ENCODE measurements at regions not wholly inside any gene's neighbourhood (a gene's known extent, or its start where the extent isn't known, plus 50 kb on each side); places are given as distances from the start of the nearest gene placed in this dataset.

DNA sequence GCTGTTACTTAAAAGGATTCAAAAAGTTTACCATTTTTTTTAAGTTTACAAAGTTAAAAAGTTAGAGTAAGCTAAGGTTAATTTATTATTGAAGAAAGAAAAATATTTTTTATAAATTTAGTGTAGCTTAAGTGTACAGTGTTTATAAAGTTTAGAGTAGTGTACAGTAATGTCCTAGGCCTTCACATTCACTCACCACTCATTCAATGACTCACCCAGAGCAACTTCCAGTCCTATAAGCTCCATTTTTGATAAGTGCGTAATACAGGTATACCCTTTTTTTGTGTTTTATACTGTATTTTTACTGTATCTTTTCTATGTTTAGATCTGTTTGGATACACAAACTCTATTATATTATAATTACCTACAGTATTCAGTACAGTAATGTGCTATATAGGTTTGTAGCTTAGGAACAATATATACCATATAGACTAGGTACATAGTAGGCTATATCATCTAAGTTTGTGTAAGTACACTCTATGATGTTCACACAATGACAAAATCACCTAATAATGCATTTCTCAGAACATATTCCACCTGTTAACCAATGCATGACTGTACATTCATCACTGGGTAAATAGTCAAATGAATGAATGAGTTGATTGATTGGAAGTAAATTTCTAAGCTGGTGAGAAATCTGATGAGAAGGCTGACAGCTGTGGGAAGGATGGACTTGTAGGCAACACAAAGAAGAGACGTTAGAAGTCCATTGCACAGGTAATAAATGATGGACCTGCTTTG, 95.2 kb upstream of the CDIN1 start (continued):
- TF ChIP-seq ZNF354C (tag by site-specific recombination; IDR thresholded peaks at IDR 0.05; ENCODE audit: borderline replicate concordance, low read depth) (no peak), ZNF214 (tag by site-specific recombination; IDR thresholded peaks at IDR 0.05; ENCODE audit: borderline replicate concordance) (no peak), ZSCAN16 (tag by site-specific recombination; IDR thresholded peaks at IDR 0.05) (no peak)
- TF ChIP-seq, protein P1, sequence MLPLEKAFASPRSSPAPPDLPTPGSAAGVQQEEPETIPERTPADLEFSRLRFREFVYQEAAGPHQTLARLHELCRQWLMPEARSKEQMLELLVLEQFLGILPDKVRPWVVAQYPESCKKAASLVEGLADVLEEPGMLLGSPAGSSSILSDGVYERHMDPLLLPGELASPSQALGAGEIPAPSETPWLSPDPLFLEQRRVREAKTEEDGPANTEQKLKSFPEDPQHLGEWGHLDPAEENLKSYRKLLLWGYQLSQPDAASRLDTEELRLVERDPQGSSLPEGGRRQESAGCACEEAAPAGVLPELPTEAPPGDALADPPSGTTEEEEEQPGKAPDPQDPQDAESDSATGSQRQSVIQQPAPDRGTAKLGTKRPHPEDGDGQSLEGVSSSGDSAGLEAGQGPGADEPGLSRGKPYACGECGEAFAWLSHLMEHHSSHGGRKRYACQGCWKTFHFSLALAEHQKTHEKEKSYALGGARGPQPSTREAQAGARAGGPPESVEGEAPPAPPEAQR (tag by site-specific recombination; IDR thresholded peaks at IDR 0.05), result no peak
- TF ChIP-seq, protein P2, sequence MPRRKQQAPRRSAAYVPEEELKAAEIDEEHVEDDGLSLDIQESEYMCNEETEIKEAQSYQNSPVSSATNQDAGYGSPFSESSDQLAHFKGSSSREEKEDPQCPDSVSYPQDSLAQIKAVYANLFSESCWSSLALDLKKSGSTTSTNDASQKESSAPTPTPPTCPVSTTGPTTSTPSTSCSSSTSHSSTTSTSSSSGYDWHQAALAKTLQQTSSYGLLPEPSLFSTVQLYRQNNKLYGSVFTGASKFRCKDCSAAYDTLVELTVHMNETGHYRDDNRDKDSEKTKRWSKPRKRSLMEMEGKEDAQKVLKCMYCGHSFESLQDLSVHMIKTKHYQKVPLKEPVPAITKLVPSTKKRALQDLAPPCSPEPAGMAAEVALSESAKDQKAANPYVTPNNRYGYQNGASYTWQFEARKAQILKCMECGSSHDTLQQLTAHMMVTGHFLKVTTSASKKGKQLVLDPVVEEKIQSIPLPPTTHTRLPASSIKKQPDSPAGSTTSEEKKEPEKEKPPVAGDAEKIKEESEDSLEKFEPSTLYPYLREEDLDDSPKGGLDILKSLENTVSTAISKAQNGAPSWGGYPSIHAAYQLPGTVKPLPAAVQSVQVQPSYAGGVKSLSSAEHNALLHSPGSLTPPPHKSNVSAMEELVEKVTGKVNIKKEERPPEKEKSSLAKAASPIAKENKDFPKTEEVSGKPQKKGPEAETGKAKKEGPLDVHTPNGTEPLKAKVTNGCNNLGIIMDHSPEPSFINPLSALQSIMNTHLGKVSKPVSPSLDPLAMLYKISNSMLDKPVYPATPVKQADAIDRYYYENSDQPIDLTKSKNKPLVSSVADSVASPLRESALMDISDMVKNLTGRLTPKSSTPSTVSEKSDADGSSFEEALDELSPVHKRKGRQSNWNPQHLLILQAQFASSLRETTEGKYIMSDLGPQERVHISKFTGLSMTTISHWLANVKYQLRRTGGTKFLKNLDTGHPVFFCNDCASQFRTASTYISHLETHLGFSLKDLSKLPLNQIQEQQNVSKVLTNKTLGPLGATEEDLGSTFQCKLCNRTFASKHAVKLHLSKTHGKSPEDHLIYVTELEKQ (tag by site-specific recombination; IDR thresholded peaks at IDR 0.05; ENCODE audit: borderline replicate concordance), result no peak
- TF ChIP-seq, protein P3, sequence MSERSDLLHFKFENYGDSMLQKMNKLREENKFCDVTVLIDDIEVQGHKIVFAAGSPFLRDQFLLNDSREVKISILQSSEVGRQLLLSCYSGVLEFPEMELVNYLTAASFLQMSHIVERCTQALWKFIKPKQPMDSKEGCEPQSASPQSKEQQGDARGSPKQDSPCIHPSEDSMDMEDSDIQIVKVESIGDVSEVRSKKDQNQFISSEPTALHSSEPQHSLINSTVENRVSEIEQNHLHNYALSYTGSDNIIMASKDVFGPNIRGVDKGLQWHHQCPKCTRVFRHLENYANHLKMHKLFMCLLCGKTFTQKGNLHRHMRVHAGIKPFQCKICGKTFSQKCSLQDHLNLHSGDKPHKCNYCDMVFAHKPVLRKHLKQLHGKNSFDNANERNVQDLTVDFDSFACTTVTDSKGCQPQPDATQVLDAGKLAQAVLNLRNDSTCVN (tag by site-specific recombination; optimal IDR thresholded peaks at IDR 0.05), result no peak

DNA sequence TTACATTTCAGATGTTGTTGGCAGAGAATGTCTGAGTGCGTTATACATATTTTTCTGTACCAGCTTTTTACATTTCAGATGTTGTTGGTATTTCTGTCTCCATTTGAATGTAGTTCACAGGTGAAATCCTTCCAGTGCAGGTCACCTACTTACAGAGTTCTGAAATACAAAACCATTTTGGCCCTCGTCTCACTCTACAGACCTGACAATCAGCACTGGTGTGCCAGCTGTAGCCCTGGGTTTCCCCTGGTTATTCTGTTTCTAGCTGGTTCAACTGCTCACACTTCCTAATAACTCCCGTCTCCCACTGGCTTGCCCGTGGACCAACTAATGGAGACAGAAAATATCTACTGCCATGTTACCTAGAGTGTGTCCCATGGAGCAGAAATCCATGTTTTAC, 87.5 kb upstream of the CDIN1 start:
- H3K27ac ChIP-seq (ENCODE audit: extremely low read depth, low read depth, low read length), result no peak overlapping the region
- no peaks in the 10 kb centered on the region for H3K36me3 ChIP-seq (ENCODE audit: control insufficient read depth in 2 of 2, insufficient read depth in 1 of 2, low read length in 2 of 2)
- no peaks in the 10 kb centered on the region for H3K9me3 ChIP-seq (ENCODE audit: control insufficient read depth, insufficient read depth, low read depth, low read length)
- no peak overlapping the region for H3K4me3 ChIP-seq (ENCODE audit: low read depth, low read length)
- CTCF ChIA-PET, result interaction anchor here (0.6 kb wide), 1 partner anchor 9 kb away, joined by 4 read pairs; no protein-coding TSS in a partner anchor
- peaks cover 11% of the 10 kb centered on the region for H3K4me1 ChIP-seq (ENCODE audit: control insufficient read depth, insufficient read depth, low read length)
- POLR2A ChIA-PET, result no interaction called here
- TF ChIP-seq SCRT2 (tag by site-specific recombination; IDR thresholded peaks at IDR 0.05), result no peak
- TF ChIP-seq IKZF3 (tag by site-specific recombination; IDR thresholded peaks at IDR 0.05), result no peak
- TF ChIP-seq, protein P4, sequence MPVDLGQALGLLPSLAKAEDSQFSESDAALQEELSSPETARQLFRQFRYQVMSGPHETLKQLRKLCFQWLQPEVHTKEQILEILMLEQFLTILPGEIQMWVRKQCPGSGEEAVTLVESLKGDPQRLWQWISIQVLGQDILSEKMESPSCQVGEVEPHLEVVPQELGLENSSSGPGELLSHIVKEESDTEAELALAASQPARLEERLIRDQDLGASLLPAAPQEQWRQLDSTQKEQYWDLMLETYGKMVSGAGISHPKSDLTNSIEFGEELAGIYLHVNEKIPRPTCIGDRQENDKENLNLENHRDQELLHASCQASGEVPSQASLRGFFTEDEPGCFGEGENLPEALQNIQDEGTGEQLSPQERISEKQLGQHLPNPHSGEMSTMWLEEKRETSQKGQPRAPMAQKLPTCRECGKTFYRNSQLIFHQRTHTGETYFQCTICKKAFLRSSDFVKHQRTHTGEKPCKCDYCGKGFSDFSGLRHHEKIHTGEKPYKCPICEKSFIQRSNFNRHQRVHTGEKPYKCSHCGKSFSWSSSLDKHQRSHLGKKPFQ (tag by site-specific recombination; IDR thresholded peaks at IDR 0.05), result no peak
- TF ChIP-seq, protein P5, sequence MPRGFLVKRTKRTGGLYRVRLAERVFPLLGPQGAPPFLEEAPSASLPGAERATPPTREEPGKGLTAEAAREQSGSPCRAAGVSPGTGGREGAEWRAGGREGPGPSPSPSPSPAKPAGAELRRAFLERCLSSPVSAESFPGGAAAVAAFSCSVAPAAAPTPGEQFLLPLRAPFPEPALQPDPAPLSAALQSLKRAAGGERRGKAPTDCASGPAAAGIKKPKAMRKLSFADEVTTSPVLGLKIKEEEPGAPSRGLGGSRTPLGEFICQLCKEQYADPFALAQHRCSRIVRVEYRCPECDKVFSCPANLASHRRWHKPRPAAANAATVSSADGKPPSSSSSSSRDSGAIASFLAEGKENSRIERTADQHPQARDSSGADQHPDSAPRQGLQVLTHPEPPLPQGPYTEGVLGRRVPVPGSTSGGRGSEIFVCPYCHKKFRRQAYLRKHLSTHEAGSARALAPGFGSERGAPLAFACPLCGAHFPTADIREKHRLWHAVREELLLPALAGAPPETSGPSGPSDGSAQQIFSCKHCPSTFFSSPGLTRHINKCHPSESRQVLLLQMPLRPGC (tag by site-specific recombination; IDR thresholded peaks at IDR 0.05), result no peak
- TF ChIP-seq, protein P6, sequence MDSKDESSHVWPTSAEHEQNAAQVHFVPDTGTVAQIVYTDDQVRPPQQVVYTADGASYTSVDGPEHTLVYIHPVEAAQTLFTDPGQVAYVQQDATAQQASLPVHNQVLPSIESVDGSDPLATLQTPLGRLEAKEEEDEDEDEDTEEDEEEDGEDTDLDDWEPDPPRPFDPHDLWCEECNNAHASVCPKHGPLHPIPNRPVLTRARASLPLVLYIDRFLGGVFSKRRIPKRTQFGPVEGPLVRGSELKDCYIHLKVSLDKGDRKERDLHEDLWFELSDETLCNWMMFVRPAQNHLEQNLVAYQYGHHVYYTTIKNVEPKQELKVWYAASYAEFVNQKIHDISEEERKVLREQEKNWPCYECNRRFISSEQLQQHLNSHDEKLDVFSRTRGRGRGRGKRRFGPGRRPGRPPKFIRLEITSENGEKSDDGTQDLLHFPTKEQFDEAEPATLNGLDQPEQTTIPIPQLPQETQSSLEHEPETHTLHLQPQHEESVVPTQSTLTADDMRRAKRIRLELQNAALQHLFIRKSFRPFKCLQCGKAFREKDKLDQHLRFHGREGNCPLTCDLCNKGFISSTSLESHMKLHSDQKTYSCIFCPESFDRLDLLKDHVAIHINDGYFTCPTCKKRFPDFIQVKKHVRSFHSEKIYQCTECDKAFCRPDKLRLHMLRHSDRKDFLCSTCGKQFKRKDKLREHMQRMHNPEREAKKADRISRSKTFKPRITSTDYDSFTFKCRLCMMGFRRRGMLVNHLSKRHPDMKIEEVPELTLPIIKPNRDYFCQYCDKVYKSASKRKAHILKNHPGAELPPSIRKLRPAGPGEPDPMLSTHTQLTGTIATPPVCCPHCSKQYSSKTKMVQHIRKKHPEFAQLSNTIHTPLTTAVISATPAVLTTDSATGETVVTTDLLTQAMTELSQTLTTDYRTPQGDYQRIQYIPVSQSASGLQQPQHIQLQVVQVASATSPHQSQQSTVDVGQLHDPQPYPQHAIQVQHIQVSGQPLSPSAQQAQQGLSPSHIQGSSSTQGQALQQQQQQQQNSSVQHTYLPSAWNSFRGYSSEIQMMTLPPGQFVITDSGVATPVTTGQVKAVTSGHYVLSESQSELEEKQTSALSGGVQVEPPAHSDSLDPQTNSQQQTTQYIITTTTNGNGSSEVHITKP (tag by site-specific recombination; IDR thresholded peaks at IDR 0.05), result no peak
- TF ChIP-seq ZNF660 (tag by site-specific recombination; IDR thresholded peaks at IDR 0.05), result no peak
- no peak for TF ChIP-seq ZBTB8A (tag by site-specific recombination; IDR thresholded peaks at IDR 0.05)
- no peak for TF ChIP-seq ZNF394 (tag by site-specific recombination; IDR thresholded peaks at IDR 0.05; ENCODE audit: borderline replicate concordance)
- no peak for TF ChIP-seq ZNF654 (tag by site-specific recombination; IDR thresholded peaks at IDR 0.05; ENCODE audit: low read depth)
- TF ChIP-seq, protein P7, sequence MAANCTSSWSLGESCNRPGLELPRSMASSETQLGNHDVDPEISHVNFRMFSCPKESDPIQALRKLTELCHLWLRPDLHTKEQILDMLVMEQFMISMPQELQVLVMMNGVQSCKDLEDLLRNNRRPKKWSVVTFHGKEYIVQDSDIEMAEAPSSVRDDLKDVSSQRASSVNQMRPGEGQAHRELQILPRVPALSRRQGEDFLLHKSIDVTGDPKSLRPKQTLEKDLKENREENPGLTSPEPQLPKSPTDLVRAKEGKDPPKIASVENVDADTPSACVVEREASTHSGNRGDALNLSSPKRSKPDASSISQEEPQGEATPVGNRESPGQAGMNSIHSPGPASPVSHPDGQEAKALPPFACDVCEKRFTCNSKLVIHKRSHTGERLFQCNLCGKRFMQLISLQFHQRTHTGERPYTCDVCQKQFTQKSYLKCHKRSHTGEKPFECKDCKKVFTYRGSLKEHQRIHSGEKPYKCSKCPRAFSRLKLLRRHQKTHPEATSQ (tag by site-specific recombination; IDR thresholded peaks at IDR 0.05), result no peak
- TF ChIP-seq, protein P8, sequence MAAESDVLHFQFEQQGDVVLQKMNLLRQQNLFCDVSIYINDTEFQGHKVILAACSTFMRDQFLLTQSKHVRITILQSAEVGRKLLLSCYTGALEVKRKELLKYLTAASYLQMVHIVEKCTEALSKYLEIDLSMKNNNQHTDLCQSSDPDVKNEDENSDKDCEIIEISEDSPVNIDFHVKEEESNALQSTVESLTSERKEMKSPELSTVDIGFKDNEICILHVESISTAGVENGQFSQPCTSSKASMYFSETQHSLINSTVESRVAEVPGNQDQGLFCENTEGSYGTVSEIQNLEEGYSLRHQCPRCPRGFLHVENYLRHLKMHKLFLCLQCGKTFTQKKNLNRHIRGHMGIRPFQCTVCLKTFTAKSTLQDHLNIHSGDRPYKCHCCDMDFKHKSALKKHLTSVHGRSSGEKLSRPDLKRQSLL (tag by site-specific recombination; IDR thresholded peaks at IDR 0.05), result no peak
- no peak for TF ChIP-seq ZBTB48 (tag by site-specific recombination; IDR thresholded peaks at IDR 0.05)
- no peak for TF ChIP-seq ZNF155 (tag by site-specific recombination; IDR thresholded peaks at IDR 0.05)

Data from HEK293 (cell line).